ENCODE measurements at regions not wholly inside any gene's neighbourhood (a gene's known extent, or its start where the extent isn't known, plus 50 kb on each side); places are given as distances from the start of the nearest gene placed in this dataset.

DNA sequence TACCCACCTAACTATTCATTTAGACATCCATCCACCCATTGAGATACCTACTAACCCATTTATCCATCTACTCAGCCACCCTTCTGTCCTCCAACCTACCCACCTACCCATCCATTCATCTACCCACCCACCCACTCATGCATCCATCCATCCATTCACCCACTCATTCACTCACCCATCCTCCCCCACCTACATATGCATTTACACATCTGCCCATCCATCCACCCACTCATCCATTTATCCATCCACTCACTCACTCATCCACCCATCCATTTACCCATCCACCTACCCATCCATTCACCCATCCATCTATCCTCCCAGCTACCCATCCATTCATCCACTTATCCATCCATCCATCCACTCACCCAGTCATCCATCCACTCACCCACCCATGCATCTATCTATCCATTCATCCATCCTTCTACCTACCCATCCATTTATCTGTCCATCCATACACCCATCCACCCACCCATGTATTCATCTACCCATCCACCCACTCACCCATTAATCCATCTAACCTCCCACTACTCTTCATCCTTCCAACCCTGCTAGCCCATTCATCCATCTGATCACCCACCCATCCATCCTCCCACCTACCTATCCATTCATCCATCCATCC, 378.7 kb downstream of the CTTN start:
- ChIA-PET CTCF (ENCODE audit: low intra/inter-chr PET ratio) (no interaction called here), POLR2A (no interaction called here)
- Histone ChIP-seq H3K27me3 (ENCODE audit: control insufficient read depth in 2 of 2, insufficient read depth in 2 of 2, low read length in 2 of 2) (peaks cover 0 to 2% of the 10 kb centered on the region in 2 experiments; a peak in 2 of 5 replicates), H3K36me3 (ENCODE audit: control insufficient read depth, insufficient read depth, low read length) (no peaks in the 10 kb centered on the region), H3K4me2 (ENCODE audit: insufficient read depth, low read length) (no peak overlapping the region), H3K9ac (ENCODE audit: insufficient read depth in 1 of 2, low read depth in 2 of 2, low read length in 2 of 2) (no peak overlapping the region), H2AFZ (ENCODE audit: low read depth, low read length) (no peak overlapping the region), H3K27ac (ENCODE audit: extremely low read depth, low read depth, low read length) (no peak overlapping the region), H3K4me1 (replicated peaks in 1 of 2; ENCODE audit: control insufficient read depth in 2 of 2, insufficient read depth in 2 of 2, low read length in 2 of 2) (no peaks in the 10 kb centered on the region; a peak in 1 of 5 replicates), H3K4me3 (no peak overlapping the region), H3K9me3 (replicated peaks; ENCODE audit: control insufficient read depth, insufficient read depth, low read depth, low read length) (no peaks in the 10 kb centered on the region), H3K9me1 (ENCODE audit: control insufficient read depth, insufficient read depth, low read length) (no peaks in the 10 kb centered on the region), H3K79me2 (ENCODE audit: control insufficient read depth, insufficient read depth, low read length) (no peaks in the 10 kb centered on the region), H4K20me1 (replicated peaks; ENCODE audit: control insufficient read depth, insufficient read depth, low read length) (no peaks in the 10 kb centered on the region)
- intact Hi-C loops (cut with micrococcal nuclease) = no loop called here
- in situ Hi-C loops (cut with MboI) = no loop called here
- FAIRE-seq (no peak), DNase-seq (ENCODE audit: extremely low read depth in 1 of 4, low spot score in 3 of 4) (no peak), ATAC-seq (no peak)
- no TSS peak for BruUV-seq (replicated peaks)
- TF ChIP-seq, protein P1, sequence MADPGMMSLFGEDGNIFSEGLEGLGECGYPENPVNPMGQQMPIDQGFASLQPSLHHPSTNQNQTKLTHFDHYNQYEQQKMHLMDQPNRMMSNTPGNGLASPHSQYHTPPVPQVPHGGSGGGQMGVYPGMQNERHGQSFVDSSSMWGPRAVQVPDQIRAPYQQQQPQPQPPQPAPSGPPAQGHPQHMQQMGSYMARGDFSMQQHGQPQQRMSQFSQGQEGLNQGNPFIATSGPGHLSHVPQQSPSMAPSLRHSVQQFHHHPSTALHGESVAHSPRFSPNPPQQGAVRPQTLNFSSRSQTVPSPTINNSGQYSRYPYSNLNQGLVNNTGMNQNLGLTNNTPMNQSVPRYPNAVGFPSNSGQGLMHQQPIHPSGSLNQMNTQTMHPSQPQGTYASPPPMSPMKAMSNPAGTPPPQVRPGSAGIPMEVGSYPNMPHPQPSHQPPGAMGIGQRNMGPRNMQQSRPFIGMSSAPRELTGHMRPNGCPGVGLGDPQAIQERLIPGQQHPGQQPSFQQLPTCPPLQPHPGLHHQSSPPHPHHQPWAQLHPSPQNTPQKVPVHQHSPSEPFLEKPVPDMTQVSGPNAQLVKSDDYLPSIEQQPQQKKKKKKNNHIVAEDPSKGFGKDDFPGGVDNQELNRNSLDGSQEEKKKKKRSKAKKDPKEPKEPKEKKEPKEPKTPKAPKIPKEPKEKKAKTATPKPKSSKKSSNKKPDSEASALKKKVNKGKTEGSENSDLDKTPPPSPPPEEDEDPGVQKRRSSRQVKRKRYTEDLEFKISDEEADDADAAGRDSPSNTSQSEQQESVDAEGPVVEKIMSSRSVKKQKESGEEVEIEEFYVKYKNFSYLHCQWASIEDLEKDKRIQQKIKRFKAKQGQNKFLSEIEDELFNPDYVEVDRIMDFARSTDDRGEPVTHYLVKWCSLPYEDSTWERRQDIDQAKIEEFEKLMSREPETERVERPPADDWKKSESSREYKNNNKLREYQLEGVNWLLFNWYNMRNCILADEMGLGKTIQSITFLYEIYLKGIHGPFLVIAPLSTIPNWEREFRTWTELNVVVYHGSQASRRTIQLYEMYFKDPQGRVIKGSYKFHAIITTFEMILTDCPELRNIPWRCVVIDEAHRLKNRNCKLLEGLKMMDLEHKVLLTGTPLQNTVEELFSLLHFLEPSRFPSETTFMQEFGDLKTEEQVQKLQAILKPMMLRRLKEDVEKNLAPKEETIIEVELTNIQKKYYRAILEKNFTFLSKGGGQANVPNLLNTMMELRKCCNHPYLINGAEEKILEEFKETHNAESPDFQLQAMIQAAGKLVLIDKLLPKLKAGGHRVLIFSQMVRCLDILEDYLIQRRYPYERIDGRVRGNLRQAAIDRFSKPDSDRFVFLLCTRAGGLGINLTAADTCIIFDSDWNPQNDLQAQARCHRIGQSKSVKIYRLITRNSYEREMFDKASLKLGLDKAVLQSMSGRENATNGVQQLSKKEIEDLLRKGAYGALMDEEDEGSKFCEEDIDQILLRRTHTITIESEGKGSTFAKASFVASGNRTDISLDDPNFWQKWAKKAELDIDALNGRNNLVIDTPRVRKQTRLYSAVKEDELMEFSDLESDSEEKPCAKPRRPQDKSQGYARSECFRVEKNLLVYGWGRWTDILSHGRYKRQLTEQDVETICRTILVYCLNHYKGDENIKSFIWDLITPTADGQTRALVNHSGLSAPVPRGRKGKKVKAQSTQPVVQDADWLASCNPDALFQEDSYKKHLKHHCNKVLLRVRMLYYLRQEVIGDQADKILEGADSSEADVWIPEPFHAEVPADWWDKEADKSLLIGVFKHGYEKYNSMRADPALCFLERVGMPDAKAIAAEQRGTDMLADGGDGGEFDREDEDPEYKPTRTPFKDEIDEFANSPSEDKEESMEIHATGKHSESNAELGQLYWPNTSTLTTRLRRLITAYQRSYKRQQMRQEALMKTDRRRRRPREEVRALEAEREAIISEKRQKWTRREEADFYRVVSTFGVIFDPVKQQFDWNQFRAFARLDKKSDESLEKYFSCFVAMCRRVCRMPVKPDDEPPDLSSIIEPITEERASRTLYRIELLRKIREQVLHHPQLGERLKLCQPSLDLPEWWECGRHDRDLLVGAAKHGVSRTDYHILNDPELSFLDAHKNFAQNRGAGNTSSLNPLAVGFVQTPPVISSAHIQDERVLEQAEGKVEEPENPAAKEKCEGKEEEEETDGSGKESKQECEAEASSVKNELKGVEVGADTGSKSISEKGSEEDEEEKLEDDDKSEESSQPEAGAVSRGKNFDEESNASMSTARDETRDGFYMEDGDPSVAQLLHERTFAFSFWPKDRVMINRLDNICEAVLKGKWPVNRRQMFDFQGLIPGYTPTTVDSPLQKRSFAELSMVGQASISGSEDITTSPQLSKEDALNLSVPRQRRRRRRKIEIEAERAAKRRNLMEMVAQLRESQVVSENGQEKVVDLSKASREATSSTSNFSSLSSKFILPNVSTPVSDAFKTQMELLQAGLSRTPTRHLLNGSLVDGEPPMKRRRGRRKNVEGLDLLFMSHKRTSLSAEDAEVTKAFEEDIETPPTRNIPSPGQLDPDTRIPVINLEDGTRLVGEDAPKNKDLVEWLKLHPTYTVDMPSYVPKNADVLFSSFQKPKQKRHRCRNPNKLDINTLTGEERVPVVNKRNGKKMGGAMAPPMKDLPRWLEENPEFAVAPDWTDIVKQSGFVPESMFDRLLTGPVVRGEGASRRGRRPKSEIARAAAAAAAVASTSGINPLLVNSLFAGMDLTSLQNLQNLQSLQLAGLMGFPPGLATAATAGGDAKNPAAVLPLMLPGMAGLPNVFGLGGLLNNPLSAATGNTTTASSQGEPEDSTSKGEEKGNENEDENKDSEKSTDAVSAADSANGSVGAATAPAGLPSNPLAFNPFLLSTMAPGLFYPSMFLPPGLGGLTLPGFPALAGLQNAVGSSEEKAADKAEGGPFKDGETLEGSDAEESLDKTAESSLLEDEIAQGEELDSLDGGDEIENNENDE (IDR thresholded peaks at IDR 0.05; ENCODE audit: low read depth, low read length) = no peak
- TF ChIP-seq ZNF444 (CRISPR knock-in tag; IDR thresholded peaks at IDR 0.05) = no peak
- no peak for TF ChIP-seq BRF1 (IDR thresholded peaks at IDR 0.05; ENCODE audit: borderline replicate concordance, extremely low read depth, insufficient read length)
- no peak for TF ChIP-seq MED1 (CRISPR knock-in tag; IDR thresholded peaks at IDR 0.05; ENCODE audit: borderline replicate concordance)
- TF ChIP-seq SP1 (CRISPR knock-in tag; IDR thresholded peaks at IDR 0.05) = no peak
- TF ChIP-seq, protein P2, sequence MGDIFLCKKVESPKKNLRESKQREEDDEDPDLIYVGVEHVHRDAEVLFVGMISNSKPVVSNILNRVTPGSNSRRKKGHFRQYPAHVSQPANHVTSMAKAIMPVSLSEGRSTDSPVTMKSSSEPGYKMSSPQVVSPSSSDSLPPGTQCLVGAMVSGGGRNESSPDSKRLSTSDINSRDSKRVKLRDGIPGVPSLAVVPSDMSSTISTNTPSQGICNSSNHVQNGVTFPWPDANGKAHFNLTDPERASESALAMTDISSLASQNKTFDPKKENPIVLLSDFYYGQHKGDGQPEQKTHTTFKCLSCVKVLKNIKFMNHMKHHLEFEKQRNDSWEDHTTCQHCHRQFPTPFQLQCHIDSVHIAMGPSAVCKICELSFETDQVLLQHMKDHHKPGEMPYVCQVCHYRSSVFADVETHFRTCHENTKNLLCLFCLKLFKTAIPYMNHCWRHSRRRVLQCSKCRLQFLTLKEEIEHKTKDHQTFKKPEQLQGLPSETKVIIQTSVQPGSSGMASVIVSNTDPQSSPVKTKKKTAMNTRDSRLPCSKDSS (IDR thresholded peaks at IDR 0.05; ENCODE audit: low read depth, partially characterized antibody) = no peak
- TF ChIP-seq SAFB (IDR thresholded peaks at IDR 0.05; ENCODE audit: borderline replicate concordance, low read depth, low read length) = no peak

Data from K562 (cell line).